H9 (cell line): ENCODE measurements at regions not wholly inside any gene's neighbourhood (a gene's known extent, or its start where the extent isn't known, plus 50 kb on each side); places are given as distances from the start of the nearest gene placed in this dataset.

Experiments
- DNase-seq: peaks from one replicate; pipeline ENCODE4 v3.0.0-alpha.2; 2017
- H2AFZ ChIP-seq: one replicate; pipeline ENCODE4 v1.6.1; 2013; ENCODE audit warnings: mild to moderate bottlenecking, low read length, control low read depth, moderate library complexity
- H2AK5ac ChIP-seq: 2 replicates; pipeline ENCODE4 v1.6.1; 2013; ENCODE audit warnings: low read length, control low read depth, mixed read lengths; ENCODE audit not compliant: insufficient read length
- H2BK120ac ChIP-seq: one replicate; pipeline ENCODE4 v1.6.1; 2013; ENCODE audit warnings: low read depth, mild to moderate bottlenecking, low read length, control low read depth, inconsistent platforms; ENCODE audit not compliant: poor library complexity, severe bottlenecking
- H2BK12ac ChIP-seq: 2 replicates; pipeline ENCODE4 v1.6.1; 2013; ENCODE audit warnings: low read length, control low read depth, mixed read lengths, low read depth; ENCODE audit not compliant: insufficient read length
- H2BK15ac ChIP-seq: 2 replicates; pipeline ENCODE4 v1.6.1; 2013; ENCODE audit warnings: low read depth, low read length, control low read depth
- H2BK20ac ChIP-seq: one replicate; pipeline ENCODE4 v1.6.1; 2013; ENCODE audit warnings: low read depth, mild to moderate bottlenecking, low read length, control low read depth, inconsistent platforms; ENCODE audit not compliant: poor library complexity, severe bottlenecking
- H2BK5ac ChIP-seq: 2 replicates; pipeline ENCODE4 v1.6.1; 2013; ENCODE audit warnings: low read length, control low read depth, mixed read lengths; ENCODE audit not compliant: insufficient read length
- H3K14ac ChIP-seq: 2 replicates; pipeline ENCODE4 v1.6.1; 2013; ENCODE audit warnings: low read length, control low read depth; ENCODE audit not compliant: insufficient read depth
- H3K18ac ChIP-seq: 2 replicates; pipeline ENCODE4 v1.6.1; 2013; ENCODE audit warnings: low read depth, mild to moderate bottlenecking, mixed read lengths, low read length, control low read depth; ENCODE audit not compliant: insufficient read length
- H3K23ac ChIP-seq: 2 replicates; pipeline ENCODE4 v1.6.1; 2013; ENCODE audit warnings: low read length, control low read depth, mixed read lengths, low read depth; ENCODE audit not compliant: insufficient read length
- H3K23me2 ChIP-seq: 2 replicates; pipeline ENCODE4 v1.6.1; 2013; ENCODE audit warnings: low read depth, mild to moderate bottlenecking, mixed read lengths, low read length, control low read depth; ENCODE audit not compliant: insufficient read length, poor library complexity, severe bottlenecking
- H3K27ac ChIP-seq: 2 replicates; pipeline ENCODE4 v1.5.1; 2013; ENCODE audit warnings: low read length, control low read depth, mixed read lengths, low read depth; ENCODE audit not compliant: insufficient read length
- H3K27me3 ChIP-seq: 2 replicates; pipeline ENCODE4 v1.6.1; 2013; ENCODE audit warnings: low read length, control low read depth, inconsistent platforms; ENCODE audit not compliant: insufficient read depth
- H3K4ac ChIP-seq: 2 replicates; pipeline ENCODE4 v1.6.1; 2013; ENCODE audit warnings: low read depth, mild to moderate bottlenecking, control low read depth, inconsistent platforms, low read length, moderate library complexity
- H3K4me1 ChIP-seq: 2 replicates; pipeline ENCODE4 v1.6.1; 2013; ENCODE audit warnings: low read length, control low read depth, inconsistent platforms; ENCODE audit not compliant: insufficient read depth
- H3K4me2 ChIP-seq: 2 replicates; pipeline ENCODE4 v1.6.1; 2013; ENCODE audit warnings: low read length, control low read depth, mixed read lengths; ENCODE audit not compliant: insufficient read length, insufficient read depth
- H3K56ac ChIP-seq: 2 replicates; pipeline ENCODE4 v1.6.1; 2013; ENCODE audit warnings: low read depth, mild to moderate bottlenecking, mixed read lengths, low read length, control low read depth; ENCODE audit not compliant: insufficient read length
- H3K79me1 ChIP-seq: 2 replicates; pipeline ENCODE4 v1.6.1; 2013; ENCODE audit warnings: low read depth, mild to moderate bottlenecking, moderate library complexity, low read length, control low read depth, inconsistent platforms; ENCODE audit not compliant: insufficient read depth, poor library complexity, severe bottlenecking
- H3K79me2 ChIP-seq: 2 replicates; pipeline ENCODE4 v1.6.1; 2013; ENCODE audit warnings: low read length, control low read depth, inconsistent platforms; ENCODE audit not compliant: insufficient read depth
- H3K9ac ChIP-seq: 2 replicates; pipeline ENCODE4 v1.6.1; 2013; ENCODE audit warnings: low read length, control low read depth, mixed read lengths; ENCODE audit not compliant: insufficient read length; ENCODE audit errors: extremely low read depth
- H3K9me3 ChIP-seq: one replicate; pipeline ENCODE4 v1.6.1; 2013; ENCODE audit warnings: low read depth, low read length, inconsistent platforms; ENCODE audit not compliant: control insufficient read depth
- H3T11ph ChIP-seq: one replicate; pipeline ENCODE4 v1.6.1; 2013; ENCODE audit warnings: mild to moderate bottlenecking, low read length, control low read depth, inconsistent platforms
- H4K20me1 ChIP-seq: one replicate; pipeline ENCODE4 v1.6.1; 2013; ENCODE audit not compliant: control insufficient read depth, insufficient read length, insufficient read depth
- H4K5ac ChIP-seq: 2 replicates; pipeline ENCODE4 v1.6.1; 2013; ENCODE audit warnings: low read depth, mild to moderate bottlenecking, mixed read lengths, low read length, control low read depth; ENCODE audit not compliant: insufficient read length
- H4K8ac ChIP-seq: replicated peaks from 2 replicates; pipeline ENCODE4 v1.6.1; 2013; ENCODE audit warnings: low read length, control low read depth, mixed read lengths, low read depth; ENCODE audit not compliant: insufficient read length
- H4K91ac ChIP-seq: 2 replicates; pipeline ENCODE4 v1.6.1; 2013; ENCODE audit warnings: low read depth, mild to moderate bottlenecking, moderate library complexity, mixed read lengths, low read length, control low read depth; ENCODE audit not compliant: insufficient read length
- H3K27ac Mint-ChIP-seq, 3 experiments: 2 replicates in 2 of 3; 3 replicates in 1 of 3; pipeline ENCODE4 v1.8.0; 2020 to 2021; ENCODE audit warnings: mixed read lengths in 3 of 3, mild to moderate bottlenecking in 1 of 3, moderate library complexity in 1 of 3
- H3K27me3 Mint-ChIP-seq: 2 replicates; pipeline ENCODE4 v1.8.0; 2021; ENCODE audit warnings: low read depth, mild to moderate bottlenecking, moderate library complexity, mixed read lengths
- H3K36me3 Mint-ChIP-seq, 3 experiments: 2 replicates in 2 of 3; 3 replicates in 1 of 3; pipeline ENCODE4 v1.8.0; 2020 to 2021; ENCODE audit warnings: low read depth in 3 of 3, mixed read lengths in 3 of 3; ENCODE audit not compliant: insufficient read depth in 1 of 3
- H3K4me1 Mint-ChIP-seq, 2 experiments: 2 replicates each; pipeline ENCODE4 v1.8.0; 2020; ENCODE audit warnings: mixed read lengths in 2 of 2
- H3K4me3 Mint-ChIP-seq, 2 experiments: 2 replicates in 1 of 2; 3 replicates in 1 of 2; pipeline ENCODE4 v1.8.0; 2020 to 2021; ENCODE audit warnings: mild to moderate bottlenecking in 2 of 2, mixed read lengths in 2 of 2, moderate library complexity in 1 of 2
- H3K9me3 Mint-ChIP-seq, 2 experiments: 2 replicates in 1 of 2; 3 replicates in 1 of 2; pipeline ENCODE4 v1.8.0; 2020; ENCODE audit warnings: mild to moderate bottlenecking in 2 of 2, mixed read lengths in 2 of 2, moderate library complexity in 1 of 2
- WGBS: extraction: QIAGEN DNeasy Blood & Tissue Kit; methylation state at CpG from one replicate; pipeline ENCODE4 v1.1.7; 2013; ENCODE audit warnings: missing lambda C conversion rate, low lambda C conversion rate, mixed read lengths; ENCODE audit not compliant: insufficient read length; ENCODE audit errors: extremely low coverage; 5-methylcytosine and 5-hydroxymethylcytosine counted together
- TF ChIP-seq, protein P1 (sequence below): fragments of 200-600 bp; sonication (generic); conservative IDR thresholded peaks from 3 replicates; pipeline ENCODE4 v1.8.0; 2021; ENCODE audit warnings: antibody characterized with exemption, mild to moderate bottlenecking

DNA sequence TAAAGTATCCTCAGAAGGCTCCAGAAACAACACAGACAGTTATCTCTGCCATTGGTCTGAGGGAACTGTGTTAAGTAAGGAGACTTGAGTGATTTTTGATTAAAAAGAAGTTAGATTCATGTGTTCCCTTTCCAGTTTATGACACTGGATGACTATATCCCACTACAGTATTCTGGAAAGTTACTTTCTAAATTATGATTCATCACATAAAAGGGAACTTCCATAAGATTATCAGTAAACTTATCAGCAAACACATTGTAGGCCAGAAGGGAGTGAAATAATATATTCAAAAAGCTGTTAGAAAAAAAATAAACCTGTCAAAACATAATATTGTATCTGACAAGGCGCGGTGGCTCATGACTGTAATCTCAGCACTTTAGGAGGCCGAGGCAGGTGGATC lies 700.0 kb downstream of the SLITRK6 start:
- Histone ChIP-seq H3K27ac (no peak overlapping the region), H4K5ac (no peak overlapping the region), H2AK5ac (no peak overlapping the region), H3K23me2 (no peaks in the 10 kb centered on the region), H2AFZ (no peak overlapping the region), H4K20me1 (no peaks in the 10 kb centered on the region), H3K4me2 (no peak overlapping the region), H2BK12ac (no peak overlapping the region), H4K8ac (no peak overlapping the region), H2BK15ac (no peak overlapping the region), H3K23ac (no peak overlapping the region), H2BK120ac (no peak overlapping the region), H3K27me3 (no peaks in the 10 kb centered on the region), H3K4ac (no peak overlapping the region), H3K56ac (no peak overlapping the region), H3K9me3 (no peaks in the 10 kb centered on the region), H3T11ph (no peak overlapping the region), H3K79me1 (no peaks in the 10 kb centered on the region), H3K4me1 (no peaks in the 10 kb centered on the region), H3K14ac (no peak overlapping the region), H2BK5ac (no peak overlapping the region), H3K79me2 (no peaks in the 10 kb centered on the region), H2BK20ac (no peak overlapping the region), H3K9ac (no peak overlapping the region), H3K18ac (no peak overlapping the region), H4K91ac (no peak overlapping the region)
- TF ChIP-seq, protein P1, sequence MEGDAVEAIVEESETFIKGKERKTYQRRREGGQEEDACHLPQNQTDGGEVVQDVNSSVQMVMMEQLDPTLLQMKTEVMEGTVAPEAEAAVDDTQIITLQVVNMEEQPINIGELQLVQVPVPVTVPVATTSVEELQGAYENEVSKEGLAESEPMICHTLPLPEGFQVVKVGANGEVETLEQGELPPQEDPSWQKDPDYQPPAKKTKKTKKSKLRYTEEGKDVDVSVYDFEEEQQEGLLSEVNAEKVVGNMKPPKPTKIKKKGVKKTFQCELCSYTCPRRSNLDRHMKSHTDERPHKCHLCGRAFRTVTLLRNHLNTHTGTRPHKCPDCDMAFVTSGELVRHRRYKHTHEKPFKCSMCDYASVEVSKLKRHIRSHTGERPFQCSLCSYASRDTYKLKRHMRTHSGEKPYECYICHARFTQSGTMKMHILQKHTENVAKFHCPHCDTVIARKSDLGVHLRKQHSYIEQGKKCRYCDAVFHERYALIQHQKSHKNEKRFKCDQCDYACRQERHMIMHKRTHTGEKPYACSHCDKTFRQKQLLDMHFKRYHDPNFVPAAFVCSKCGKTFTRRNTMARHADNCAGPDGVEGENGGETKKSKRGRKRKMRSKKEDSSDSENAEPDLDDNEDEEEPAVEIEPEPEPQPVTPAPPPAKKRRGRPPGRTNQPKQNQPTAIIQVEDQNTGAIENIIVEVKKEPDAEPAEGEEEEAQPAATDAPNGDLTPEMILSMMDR: no peak
- Mint-ChIP-seq H3K4me1 (peaks cover 6 to 8% of the 10 kb centered on the region in 2 experiments; a peak in 3 of 4 replicates), H3K36me3 (peaks cover 0 to 20% (median 0%) of the 10 kb centered on the region in 3 experiments; a peak in 3 of 7 replicates), H3K27me3 (no peaks in the 10 kb centered on the region), H3K4me3 (no peak overlapping the region), H3K27ac (no peak overlapping the region), H3K9me3 (peaks cover 10 to 13% of the 10 kb centered on the region in 2 experiments)
- WGBS: no CpG with 5 or more reads among the region's 3 CpGs
- DNase-seq: no peak
